ENCODE measurements at regions not wholly inside any gene's neighbourhood (a gene's known extent, or its start where the extent isn't known, plus 50 kb on each side); places are given as distances from the start of the nearest gene placed in this dataset.

DNA sequence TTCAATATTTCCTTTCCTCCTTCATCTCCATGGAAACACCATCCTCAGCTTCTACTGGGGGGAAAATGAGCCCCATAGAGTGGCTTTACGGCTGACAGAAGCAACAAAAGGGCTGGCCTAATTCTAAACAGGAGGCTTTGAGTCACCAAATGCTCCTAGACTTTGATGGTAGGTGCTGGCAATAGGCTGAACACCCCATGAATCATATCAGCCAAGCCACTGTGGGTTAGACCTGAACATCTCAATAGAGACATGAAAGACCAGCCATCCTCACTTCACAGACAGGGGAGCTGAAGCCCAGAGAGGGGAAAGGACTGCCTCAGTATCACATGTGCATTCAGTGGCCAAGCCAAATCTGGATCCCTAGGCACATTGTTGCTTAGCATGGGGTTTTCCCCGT, 107.6 kb downstream of the AMER1 start:
- Mint-ChIP-seq H3K4me3 (no peak overlapping the region), H3K27ac (no peak overlapping the region), H3K9me3 (no peaks in the 10 kb centered on the region), H3K36me3 (no peaks in the 10 kb centered on the region), H3K4me1 (no peaks in the 10 kb centered on the region), H3K27me3 (peaks cover 1% of the 10 kb centered on the region)

DNA sequence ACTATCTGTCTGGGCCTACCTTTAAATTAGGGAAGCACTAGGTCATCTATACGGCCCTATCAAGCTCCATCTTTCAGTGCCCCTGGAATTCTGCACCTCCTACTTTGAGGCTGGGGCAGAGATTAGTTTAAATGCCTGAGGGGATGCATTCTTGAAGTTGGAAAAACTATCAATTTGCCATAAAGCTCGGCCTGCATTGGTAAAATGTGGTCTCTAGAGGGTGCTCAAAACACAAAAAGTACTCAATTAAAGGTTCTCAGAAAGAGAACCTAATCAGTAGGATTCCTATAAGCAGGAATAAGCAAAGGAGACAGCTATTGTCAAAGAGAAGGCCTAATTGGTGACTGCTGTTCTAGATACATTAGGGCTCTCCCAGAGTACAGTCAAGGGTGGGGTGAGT, 111.7 kb downstream of the AMER1 start:
- H3K36me3 Mint-ChIP-seq = no peaks in the 10 kb centered on the region
- H3K9me3 Mint-ChIP-seq = peaks cover 0 to 1% (median 0%) of the 10 kb centered on the region in 3 donors
- peak overlapping the region in 1 of 3 donors; percentile 18 for H3K27ac Mint-ChIP-seq
- no peaks in the 10 kb centered on the region for H3K4me1 Mint-ChIP-seq
- H3K27me3 Mint-ChIP-seq = peaks cover 1% of the 10 kb centered on the region
- no peak overlapping the region for H3K4me3 Mint-ChIP-seq

Measured in IgD-negative memory B cell (primary cell).